Activated naive CD4-positive, alpha-beta T cell treated with anti-CD3 and anti-CD28 coated beads for 36 hours (primary cell): ENCODE measurements at regions not wholly inside any gene's neighbourhood (a gene's known extent, or its start where the extent isn't known, plus 50 kb on each side); places are given as distances from the start of the nearest gene placed in this dataset.
"Not testable (repeated sequence)": the region's sequence is repeated elsewhere in the genome, so short reads cannot be mapped to it uniquely, and the experiment has no call there.

Experiments used
- CTCF ChIA-PET: fragments of 350-600 bp; sonication (Branson Sonifier 250); formaldehyde crosslinking; loops from one replicate; lab custom pipeline; 2021; ENCODE audit warnings: antibody characterized with exemption; lab: Charles Lee
- DNase-seq: peaks from one replicate; pipeline ENCODE4 v3.0.0-alpha.2; 2020
- H3K27ac Mint-ChIP-seq: one replicate; pipeline ENCODE4 v1.8.0; 2021; ENCODE audit warnings: mild to moderate bottlenecking, mixed read lengths
- H3K27me3 Mint-ChIP-seq: one replicate; pipeline ENCODE4 v1.8.0; 2021; ENCODE audit warnings: low read depth, mixed read lengths
- H3K36me3 Mint-ChIP-seq: one replicate; pipeline ENCODE4 v1.8.0; 2021; ENCODE audit warnings: low read depth, mixed read lengths
- H3K4me1 Mint-ChIP-seq: one replicate; pipeline ENCODE4 v1.8.0; 2021; ENCODE audit warnings: low read depth, mixed read lengths
- H3K4me3 Mint-ChIP-seq: one replicate; pipeline ENCODE4 v1.8.0; 2021; ENCODE audit warnings: mild to moderate bottlenecking, moderate library complexity, mixed read lengths
- H3K9me3 Mint-ChIP-seq: one replicate; pipeline ENCODE4 v1.8.0; 2021; ENCODE audit warnings: mixed read lengths
- intact Hi-C: fragments of 100-400 bp; cut with micrococcal nuclease; formaldehyde crosslinking; loops from one replicate; pipeline ENCODE4 v1.15.1; 2023

DNA sequence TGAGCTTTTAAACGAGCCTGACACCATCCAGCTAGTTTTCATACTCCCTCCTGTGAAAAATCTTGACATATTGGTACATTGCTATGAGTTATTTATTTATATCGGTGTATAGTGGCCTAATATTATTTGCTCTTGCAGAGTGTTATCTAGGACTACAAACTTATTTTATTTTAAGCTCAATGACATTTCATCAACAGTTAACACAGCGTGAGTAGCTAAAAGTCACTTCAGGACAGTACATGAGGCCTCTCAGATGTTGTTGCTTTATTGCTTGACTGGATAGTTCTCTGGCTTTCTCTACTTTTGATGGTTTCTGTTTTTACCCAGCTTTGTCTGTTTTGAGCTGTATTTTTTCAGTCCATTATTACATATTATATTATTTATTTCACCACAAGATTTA, 172.9 kb upstream of the KLF7 start:
- intact Hi-C loops = loop anchor here (5.0 kb wide), 2 partner anchors 351 to 541 kb away; no protein-coding TSS in a partner anchor
- Mint-ChIP-seq H3K36me3 (no peaks in the 10 kb centered on the region), H3K27me3 (no peaks in the 10 kb centered on the region), H3K4me3 (no peak overlapping the region), H3K9me3 (no peaks in the 10 kb centered on the region), H3K4me1 (peaks cover 36% of the 10 kb centered on the region), H3K27ac (no peak overlapping the region)
- CTCF ChIA-PET = interaction anchor here (1.2 to 1.6 kb wide), 3 partner anchors 14 to 135 kb away, joined by 3 to 4 read pairs (median 3); no protein-coding TSS in a partner anchor
- DNase-seq = no peak

- CTCF ChIA-PET = interaction anchor here (0.9 to 2.0 kb wide), 3 partner anchors 49 to 294 kb away, joined by 4 to 5 read pairs (median 4); no protein-coding TSS in a partner anchor
- Mint-ChIP-seq H3K9me3 (no peaks in the 10 kb centered on the region), H3K27ac (no peak overlapping the region), H3K4me3 (no peak overlapping the region), H3K27me3 (no peaks in the 10 kb centered on the region), H3K4me1 (peaks cover 17% of the 10 kb centered on the region), H3K36me3 (no peaks in the 10 kb centered on the region)
- intact Hi-C loops = no loop called here
- DNase-seq = no peak
Observed at GRCh38 chr2:207341112-207341750, 175.5 kb upstream of the KLF7 start.

- H3K36me3 Mint-ChIP-seq = peaks cover 2% of the 10 kb centered on the region
- H3K27ac Mint-ChIP-seq = no peak overlapping the region
- intact Hi-C loops = no loop called here
- H3K4me3 Mint-ChIP-seq = no peak overlapping the region
- DNase-seq = peak; percentile 15
- H3K9me3 Mint-ChIP-seq = peaks cover 2% of the 10 kb centered on the region
- CTCF ChIA-PET = interaction anchor here (1.0 to 2.0 kb wide), 3 partner anchors 49 to 297 kb away, joined by 3 to 5 read pairs (median 4); no protein-coding TSS in a partner anchor
- H3K4me1 Mint-ChIP-seq = peaks cover 15% of the 10 kb centered on the region
- H3K27me3 Mint-ChIP-seq = no peaks in the 10 kb centered on the region
Observed at GRCh38 chr2:207341804-207342203, 176.1 kb upstream of the KLF7 start.

DNA sequence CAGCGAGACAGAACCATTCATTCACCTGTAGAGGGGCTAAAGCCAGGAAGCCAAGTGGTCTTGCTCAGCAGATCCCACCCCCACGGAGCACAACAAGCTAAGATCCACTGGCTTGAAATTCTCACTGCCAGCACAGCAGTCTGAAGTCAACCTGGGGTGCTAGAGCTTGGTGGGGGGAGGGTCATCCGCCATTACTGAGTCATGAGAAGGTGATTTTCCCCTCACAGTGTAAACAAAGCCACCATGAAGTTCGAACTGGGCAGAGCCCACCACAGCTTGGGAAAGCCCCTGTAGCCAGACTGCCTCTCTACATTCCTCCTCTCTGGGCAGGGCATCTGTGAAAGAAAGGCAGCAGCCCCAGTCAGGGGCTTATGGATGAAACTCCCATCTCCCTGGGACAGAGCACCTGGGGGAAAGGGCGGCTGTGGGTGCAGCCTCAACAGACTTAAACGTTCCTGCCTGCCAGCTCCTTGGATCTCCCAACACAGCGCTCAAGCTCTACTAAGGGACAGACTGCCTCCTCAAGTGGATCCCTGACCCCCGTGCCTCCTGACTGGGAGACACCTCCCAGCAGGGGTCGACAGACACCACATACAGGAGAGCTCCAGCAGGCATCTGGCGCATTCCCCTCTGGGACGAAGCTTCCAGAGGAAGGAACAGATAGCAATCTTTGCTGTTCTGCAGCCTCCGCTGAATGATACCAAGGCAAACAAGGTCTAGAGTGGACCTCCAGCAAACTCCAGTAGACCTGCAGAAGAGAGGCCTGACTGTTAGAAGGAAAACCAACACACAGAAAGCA, 179.0 kb upstream of the KLF7 start:
- intact Hi-C loops, DNase-seq, H3K27me3 Mint-ChIP-seq, H3K9me3 Mint-ChIP-seq, H3K36me3 Mint-ChIP-seq, H3K4me3 Mint-ChIP-seq, H3K27ac Mint-ChIP-seq, H3K4me1 Mint-ChIP-seq: not testable (repeated sequence)
- CTCF ChIA-PET = interaction anchor here (0.9 kb wide), 1 partner anchor 68 kb away, joined by 3 read pairs; no protein-coding TSS in a partner anchor

DNA sequence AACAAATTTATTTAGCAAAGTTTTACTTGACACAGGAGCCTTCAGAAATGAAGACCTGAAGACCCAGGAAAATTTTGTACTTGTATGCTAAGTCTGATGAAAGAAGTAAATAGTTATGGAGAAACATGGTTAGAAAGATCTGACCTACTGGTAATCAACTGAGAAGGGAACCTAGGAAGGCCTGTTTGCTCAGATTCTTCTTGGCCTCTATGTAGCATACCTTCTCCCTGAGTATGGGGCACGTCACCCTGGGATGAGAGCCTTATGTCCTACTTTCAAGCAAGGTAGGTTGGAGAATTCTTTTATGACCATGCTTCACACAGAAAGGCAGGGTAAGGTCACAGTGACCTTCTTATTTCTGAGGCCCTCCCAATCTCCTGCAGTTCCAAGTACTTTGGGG, 178.6 kb upstream of the CREB1 start:
- intact Hi-C loops = no loop called here
- H3K4me3 Mint-ChIP-seq = no peak overlapping the region
- no peak overlapping the region for H3K27ac Mint-ChIP-seq
- H3K9me3 Mint-ChIP-seq = peaks cover 10% of the 10 kb centered on the region
- H3K27me3 Mint-ChIP-seq = no peaks in the 10 kb centered on the region
- no peak for DNase-seq
- peaks cover 8% of the 10 kb centered on the region for H3K4me1 Mint-ChIP-seq
- peaks cover 4% of the 10 kb centered on the region for H3K36me3 Mint-ChIP-seq
- CTCF ChIA-PET = no interaction called here

DNA sequence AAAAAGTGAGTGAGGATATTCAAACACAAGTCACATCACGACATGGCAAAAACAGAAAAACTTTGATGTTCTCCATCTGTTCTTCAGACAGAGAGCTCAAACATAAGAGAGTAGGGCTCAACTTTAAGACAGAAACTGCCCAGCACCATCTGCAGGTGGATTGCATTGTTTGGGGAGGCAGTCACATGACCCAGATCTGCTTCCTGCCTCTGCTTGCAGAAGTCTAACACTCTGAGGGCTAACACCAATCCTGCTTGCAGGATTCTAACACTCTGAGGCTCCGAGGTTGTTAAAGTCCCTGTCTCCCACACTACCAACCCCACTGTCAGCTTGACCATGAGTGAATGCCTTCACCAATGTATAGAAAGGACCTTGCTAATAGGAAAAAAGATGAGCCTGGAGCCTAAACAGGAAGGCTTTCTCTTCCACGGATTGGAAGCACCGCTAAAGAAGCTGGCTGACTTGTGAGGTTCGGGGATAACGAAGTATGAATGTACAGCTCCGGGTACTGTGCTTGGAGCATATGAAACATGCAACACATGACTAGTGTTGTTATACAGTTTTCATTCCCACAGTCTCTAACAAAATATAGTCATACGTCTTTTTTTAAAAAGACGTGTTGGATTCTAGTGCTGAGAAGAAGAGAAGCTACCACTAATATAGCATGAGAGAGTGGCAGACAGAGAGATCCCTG, 176.6 kb upstream of the CREB1 start:
- Mint-ChIP-seq H3K4me1 (peaks cover 8% of the 10 kb centered on the region), H3K4me3 (no peak overlapping the region), H3K27me3 (no peaks in the 10 kb centered on the region), H3K9me3 (peaks cover 2% of the 10 kb centered on the region), H3K27ac (no peak overlapping the region), H3K36me3 (no peaks in the 10 kb centered on the region)
- DNase-seq = peak; percentile 65
- CTCF ChIA-PET = interaction anchor here (0.6 to 1.5 kb wide), 6 partner anchors 13 to 432 kb away, joined by 3 to 4 read pairs (median 3); no protein-coding TSS in a partner anchor
- intact Hi-C loops = loop anchor here (1.0 to 2.0 kb wide), 3 partner anchors 307 to 553 kb away; no protein-coding TSS in a partner anchor

DNA sequence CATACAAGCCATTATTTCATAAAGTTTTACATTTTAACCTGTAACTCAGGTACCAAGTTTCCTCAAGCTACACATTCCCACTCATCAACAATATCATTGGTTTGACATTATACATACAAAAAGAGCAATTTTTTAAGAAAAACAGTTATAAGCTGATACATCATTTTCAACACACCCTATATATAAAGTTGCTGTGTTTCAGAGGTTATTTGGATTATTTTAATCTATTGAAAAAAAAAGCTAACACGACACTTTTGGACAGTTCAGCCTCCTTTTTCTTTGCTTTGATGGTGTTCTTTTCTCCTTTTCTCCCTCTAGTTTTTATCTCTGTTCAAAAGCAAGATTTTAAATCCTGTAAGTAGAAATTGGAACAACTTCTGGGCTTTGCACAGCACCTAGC, 175.9 kb upstream of the CREB1 start:
- H3K9me3 Mint-ChIP-seq = peaks cover 2% of the 10 kb centered on the region
- DNase-seq = no peak
- H3K36me3 Mint-ChIP-seq = no peaks in the 10 kb centered on the region
- intact Hi-C loops = loop anchor here (1.0 to 2.0 kb wide), 3 partner anchors 308 to 554 kb away; no protein-coding TSS in a partner anchor
- CTCF ChIA-PET = interaction anchor here (0.6 to 1.5 kb wide), 2 partner anchors 68 to 175 kb away, joined by 3 to 6 read pairs; no protein-coding TSS in a partner anchor
- no peaks in the 10 kb centered on the region for H3K27me3 Mint-ChIP-seq
- H3K4me3 Mint-ChIP-seq = no peak overlapping the region
- H3K4me1 Mint-ChIP-seq = peaks cover 8% of the 10 kb centered on the region
- H3K27ac Mint-ChIP-seq = no peak overlapping the region

DNA sequence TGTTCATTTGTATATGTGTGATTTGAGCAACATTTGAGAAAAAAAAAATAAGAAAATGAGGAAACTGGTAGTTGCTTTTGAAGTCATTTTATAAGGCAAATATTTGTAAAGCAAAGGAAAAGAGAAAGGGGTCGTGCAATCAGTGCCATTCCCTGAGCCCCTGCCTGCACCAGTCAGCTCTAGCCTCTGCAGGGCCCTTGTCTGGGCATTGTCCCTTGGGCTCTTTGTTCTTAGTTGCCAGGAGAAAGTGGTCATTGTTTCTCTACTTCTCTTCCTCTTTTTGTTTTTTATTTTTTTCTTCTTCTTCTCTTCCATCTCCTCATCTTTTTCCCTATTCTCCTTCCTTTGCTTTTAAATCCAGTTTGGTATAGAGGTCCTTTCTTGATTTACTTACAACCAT, 175.3 kb upstream of the CREB1 start:
- Mint-ChIP-seq H3K9me3 (peaks cover 2% of the 10 kb centered on the region), H3K4me3 (no peak overlapping the region), H3K27ac (no peak overlapping the region), H3K4me1 (peaks cover 8% of the 10 kb centered on the region), H3K36me3 (no peaks in the 10 kb centered on the region), H3K27me3 (no peaks in the 10 kb centered on the region)
- intact Hi-C loops = no loop called here
- DNase-seq = no peak
- CTCF ChIA-PET = interaction anchor here (0.6 kb wide), 1 partner anchor 175 kb away, joined by 6 read pairs; no protein-coding TSS in a partner anchor

DNA sequence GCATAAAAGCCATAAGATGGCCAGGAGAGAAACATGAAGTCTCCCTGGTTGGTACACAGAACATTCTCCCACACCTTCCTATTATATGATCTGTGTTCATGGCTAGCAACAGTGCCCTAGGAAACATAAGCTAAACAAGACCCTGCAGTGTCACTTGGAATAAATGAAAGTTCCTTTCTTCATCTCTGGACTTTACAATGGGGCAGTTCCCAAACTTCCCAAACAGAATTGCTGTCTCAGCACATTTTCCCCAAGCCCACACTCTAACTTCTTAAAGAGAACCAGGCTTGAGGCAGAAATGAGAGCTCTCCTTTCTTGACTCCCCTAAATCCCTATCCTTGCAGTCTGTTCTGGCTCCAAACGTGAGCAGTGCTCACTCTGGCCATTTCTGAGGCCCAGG, 173.2 kb upstream of the CREB1 start:
- no peak for DNase-seq
- Mint-ChIP-seq H3K9me3 (no peaks in the 10 kb centered on the region), H3K27me3 (no peaks in the 10 kb centered on the region), H3K4me1 (peaks cover 8% of the 10 kb centered on the region), H3K27ac (no peak overlapping the region), H3K4me3 (no peak overlapping the region), H3K36me3 (no peaks in the 10 kb centered on the region)
- CTCF ChIA-PET = interaction anchor here (1.0 kb wide), 1 partner anchor 155 kb away, joined by 4 read pairs; no protein-coding TSS in a partner anchor
- intact Hi-C loops = no loop called here

DNA sequence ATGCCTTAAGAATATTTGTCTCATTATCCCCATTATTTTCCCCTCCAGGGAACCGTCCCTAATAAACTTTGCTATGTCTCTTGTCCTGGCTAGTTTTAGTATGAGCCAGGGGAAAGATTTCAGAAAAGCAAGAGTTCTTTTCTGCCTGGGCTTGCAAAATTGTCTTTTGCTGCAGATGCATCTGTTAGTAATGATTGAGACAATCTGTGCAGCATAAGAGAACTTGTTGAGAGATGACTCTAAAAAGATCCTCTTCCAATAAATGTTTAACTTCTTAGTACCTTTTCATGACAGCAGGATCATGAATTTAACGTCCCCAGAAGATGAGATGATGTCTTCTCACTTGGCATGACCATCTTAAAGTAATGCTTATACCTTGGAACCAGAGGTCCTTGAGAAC, 172.5 kb upstream of the CREB1 start:
- Mint-ChIP-seq H3K4me1 (peaks cover 8% of the 10 kb centered on the region), H3K36me3 (no peaks in the 10 kb centered on the region), H3K27me3 (no peaks in the 10 kb centered on the region), H3K9me3 (no peaks in the 10 kb centered on the region), H3K4me3 (no peak overlapping the region), H3K27ac (no peak overlapping the region)
- DNase-seq = no peak
- CTCF ChIA-PET = interaction anchor here (1.0 kb wide), 1 partner anchor 156 kb away, joined by 4 read pairs; no protein-coding TSS in a partner anchor
- intact Hi-C loops = no loop called here

DNA sequence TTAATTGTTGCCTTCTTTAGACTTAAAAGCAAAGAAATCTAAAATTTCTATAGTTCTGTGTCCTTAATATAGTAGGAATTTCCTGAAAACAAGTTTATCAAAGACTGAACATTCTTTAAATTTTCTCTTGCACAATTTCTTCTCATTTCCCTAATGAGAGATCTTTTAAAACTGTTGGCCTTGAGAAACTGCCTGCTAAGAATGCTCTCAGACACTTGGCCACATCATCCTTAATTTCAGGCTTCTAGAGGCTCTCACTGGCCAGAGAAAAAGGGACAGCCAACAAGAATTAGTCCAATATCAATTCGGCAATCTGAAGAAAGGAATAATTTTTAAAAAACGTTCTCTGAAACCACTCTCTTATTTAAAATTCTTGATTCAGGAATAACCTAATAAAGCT, 167.0 kb upstream of the CREB1 start:
- Mint-ChIP-seq H3K4me1 (no peaks in the 10 kb centered on the region), H3K27ac (no peak overlapping the region), H3K27me3 (no peaks in the 10 kb centered on the region), H3K36me3 (no peaks in the 10 kb centered on the region), H3K4me3 (no peak overlapping the region), H3K9me3 (no peaks in the 10 kb centered on the region)
- intact Hi-C loops = no loop called here
- CTCF ChIA-PET = no interaction called here
- no peak for DNase-seq

- CTCF ChIA-PET = no interaction called here
- no peaks in the 10 kb centered on the region for H3K4me1 Mint-ChIP-seq
Observed at GRCh38 chr2:207363761-207364290, 165.9 kb upstream of the CREB1 start.

More at GRCh38 chr2:207363761-207364290, 165.9 kb upstream of the CREB1 start:
- no peak overlapping the region for H3K27ac Mint-ChIP-seq
- intact Hi-C loops = no loop called here
- H3K4me3 Mint-ChIP-seq = no peak overlapping the region
- H3K9me3 Mint-ChIP-seq = no peaks in the 10 kb centered on the region
- H3K36me3 Mint-ChIP-seq = no peaks in the 10 kb centered on the region
- no peak for DNase-seq
- no peaks in the 10 kb centered on the region for H3K27me3 Mint-ChIP-seq
